WTC11 (cell line): ENCODE measurements at regions not wholly inside any gene's neighbourhood (a gene's known extent, or its start where the extent isn't known, plus 50 kb on each side); places are given as distances from the start of the nearest gene placed in this dataset.

ENCODE experiments used
- ESRRA ChIP-seq: sonication (generic); formaldehyde crosslinking; IDR thresholded peaks from 2 replicates; pipeline ENCODE4 v1.8.1; 2022; ENCODE audit warnings: mild to moderate bottlenecking, missing genetic modification reagents, borderline replicate concordance
- IRF1 ChIP-seq: sonication (generic); formaldehyde crosslinking; IDR thresholded peaks from 2 replicates; pipeline ENCODE4 v1.8.0; 2023; ENCODE audit warnings: missing genetic modification reagents
- RORB ChIP-seq: fragments of 250-450 bp; sonication (Bioruptor Pico); IDR thresholded peaks from 2 replicates; pipeline ENCODE4 v1.9.0; 2021; ENCODE audit warnings: mild to moderate bottlenecking
- TF ChIP-seq, protein P1 (sequence below): fragments of 200-600 bp; IDR thresholded peaks from 2 replicates; pipeline ENCODE4 v1.8.0; 2022; ENCODE audit warnings: antibody characterized with exemption

DNA sequence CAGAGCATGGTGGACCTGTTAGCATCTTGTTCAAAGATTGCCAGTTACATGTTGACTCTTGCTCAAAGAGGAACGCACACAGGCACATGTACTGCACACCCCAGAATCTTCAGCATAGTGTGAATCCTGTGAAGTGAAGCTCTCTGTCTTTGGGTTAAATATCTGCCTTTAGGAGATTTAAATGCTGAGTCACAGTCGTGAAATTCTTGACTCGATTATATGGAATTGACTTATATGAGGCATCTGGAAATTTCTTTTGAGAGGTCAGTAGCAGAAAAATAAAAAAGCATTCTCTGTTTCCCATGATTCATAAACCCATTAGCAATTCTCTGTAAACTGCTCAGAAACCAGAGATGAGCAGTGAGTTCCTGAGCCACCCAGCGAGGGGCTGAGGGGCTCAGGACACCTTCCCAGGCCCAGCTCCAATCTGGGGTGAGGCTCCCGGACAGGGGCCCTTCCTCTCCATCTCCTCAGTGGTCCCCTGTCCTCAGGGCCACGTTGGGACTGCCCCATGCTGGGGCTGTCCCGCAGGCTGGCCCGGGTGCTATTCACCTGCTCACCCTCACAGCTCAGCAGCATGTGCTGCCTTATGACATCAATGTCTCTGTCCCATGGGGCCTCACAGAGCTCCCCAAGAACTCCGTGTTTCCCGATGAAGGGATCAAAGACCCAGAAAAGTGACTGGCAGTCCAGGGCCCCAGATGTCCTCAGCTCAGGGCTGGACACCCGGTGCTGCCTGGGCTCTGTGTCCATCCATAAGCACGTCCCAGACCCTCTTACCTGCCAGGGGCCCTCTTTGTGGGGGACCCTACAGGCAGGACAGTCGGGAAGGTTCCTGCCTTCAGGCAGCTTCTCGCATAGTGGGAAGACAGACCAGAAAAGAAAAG lies 50.0 kb upstream of the INSIG1 start:
- TF ChIP-seq ESRRA (CRISPR knock-in tag) (no peak), RORB (CRISPR knock-in tag) (no peak), IRF1 (no peak)
- TF ChIP-seq, protein P1, sequence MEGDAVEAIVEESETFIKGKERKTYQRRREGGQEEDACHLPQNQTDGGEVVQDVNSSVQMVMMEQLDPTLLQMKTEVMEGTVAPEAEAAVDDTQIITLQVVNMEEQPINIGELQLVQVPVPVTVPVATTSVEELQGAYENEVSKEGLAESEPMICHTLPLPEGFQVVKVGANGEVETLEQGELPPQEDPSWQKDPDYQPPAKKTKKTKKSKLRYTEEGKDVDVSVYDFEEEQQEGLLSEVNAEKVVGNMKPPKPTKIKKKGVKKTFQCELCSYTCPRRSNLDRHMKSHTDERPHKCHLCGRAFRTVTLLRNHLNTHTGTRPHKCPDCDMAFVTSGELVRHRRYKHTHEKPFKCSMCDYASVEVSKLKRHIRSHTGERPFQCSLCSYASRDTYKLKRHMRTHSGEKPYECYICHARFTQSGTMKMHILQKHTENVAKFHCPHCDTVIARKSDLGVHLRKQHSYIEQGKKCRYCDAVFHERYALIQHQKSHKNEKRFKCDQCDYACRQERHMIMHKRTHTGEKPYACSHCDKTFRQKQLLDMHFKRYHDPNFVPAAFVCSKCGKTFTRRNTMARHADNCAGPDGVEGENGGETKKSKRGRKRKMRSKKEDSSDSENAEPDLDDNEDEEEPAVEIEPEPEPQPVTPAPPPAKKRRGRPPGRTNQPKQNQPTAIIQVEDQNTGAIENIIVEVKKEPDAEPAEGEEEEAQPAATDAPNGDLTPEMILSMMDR = no peak
